Stomach (tissue), 4 donors: ENCODE measurements at regions not wholly inside any gene's neighbourhood (a gene's known extent, or its start where the extent isn't known, plus 50 kb on each side); places are given as distances from the start of the nearest gene placed in this dataset.

Source experiments
- EP300 ChIP-seq: sonication (generic); formaldehyde crosslinking; IDR thresholded peaks from one replicate; pipeline ENCODE4 v1.6.1; 2017; ENCODE audit warnings: antibody characterized with exemption
- POLR2A ChIP-seq, 4 donors: fragments of 450-650 bp; IDR thresholded peaks; one replicate each; pipeline ENCODE4 v1.6.1; 2016; ENCODE audit warnings: antibody characterized with exemption in 4 of 4, control low read depth in 2 of 4, mild to moderate bottlenecking in 1 of 4, moderate library complexity in 1 of 4
- POLR2AphosphoS5 ChIP-seq, 3 donors: sonication (generic); formaldehyde crosslinking; IDR thresholded peaks; one replicate each; pipeline ENCODE4 v1.6.1; 2016; ENCODE audit warnings: antibody characterized with exemption in 3 of 3
- TF ChIP-seq, protein P1 (sequence below), 7 experiments: fragments of 450-650 bp in 4 of 7; fragments of 200-600 bp in 3 of 7; sonication (generic) in 3 of 7; IDR thresholded peaks; one replicate each; pipeline ENCODE4 v1.5.1; 2016 to 2019; ENCODE audit warnings: antibody characterized with exemption in 7 of 7, control low read depth in 2 of 7, mild to moderate bottlenecking in 1 of 7

DNA sequence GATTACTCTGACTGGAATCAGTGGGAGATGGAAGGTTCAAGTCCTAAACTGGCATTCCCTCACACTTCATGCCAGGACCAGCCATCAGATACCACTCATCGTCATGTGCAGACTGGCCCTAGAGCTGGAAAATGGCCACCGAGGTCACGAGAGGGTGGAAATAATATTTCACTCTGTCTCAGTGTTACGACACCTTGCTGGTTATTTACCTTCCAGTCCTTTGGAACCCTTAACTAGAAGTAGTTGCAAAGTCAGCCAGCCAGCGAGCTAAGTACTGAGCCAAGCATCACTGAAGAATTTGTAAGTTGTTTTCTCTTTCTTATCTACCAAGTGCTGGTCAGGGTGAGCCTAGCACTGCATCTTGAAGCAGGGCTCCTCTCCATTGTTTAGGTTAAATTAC lies 309.9 kb upstream of the RASGRP1 start:
- TF ChIP-seq EP300 (no peak), POLR2A (IDR thresholded peaks at IDR 0.05) (no peak), POLR2AphosphoS5 (IDR thresholded peaks at IDR 0.05) (no peak)
- TF ChIP-seq, protein P1, sequence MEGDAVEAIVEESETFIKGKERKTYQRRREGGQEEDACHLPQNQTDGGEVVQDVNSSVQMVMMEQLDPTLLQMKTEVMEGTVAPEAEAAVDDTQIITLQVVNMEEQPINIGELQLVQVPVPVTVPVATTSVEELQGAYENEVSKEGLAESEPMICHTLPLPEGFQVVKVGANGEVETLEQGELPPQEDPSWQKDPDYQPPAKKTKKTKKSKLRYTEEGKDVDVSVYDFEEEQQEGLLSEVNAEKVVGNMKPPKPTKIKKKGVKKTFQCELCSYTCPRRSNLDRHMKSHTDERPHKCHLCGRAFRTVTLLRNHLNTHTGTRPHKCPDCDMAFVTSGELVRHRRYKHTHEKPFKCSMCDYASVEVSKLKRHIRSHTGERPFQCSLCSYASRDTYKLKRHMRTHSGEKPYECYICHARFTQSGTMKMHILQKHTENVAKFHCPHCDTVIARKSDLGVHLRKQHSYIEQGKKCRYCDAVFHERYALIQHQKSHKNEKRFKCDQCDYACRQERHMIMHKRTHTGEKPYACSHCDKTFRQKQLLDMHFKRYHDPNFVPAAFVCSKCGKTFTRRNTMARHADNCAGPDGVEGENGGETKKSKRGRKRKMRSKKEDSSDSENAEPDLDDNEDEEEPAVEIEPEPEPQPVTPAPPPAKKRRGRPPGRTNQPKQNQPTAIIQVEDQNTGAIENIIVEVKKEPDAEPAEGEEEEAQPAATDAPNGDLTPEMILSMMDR (IDR thresholded peaks at IDR 0.05) = no peak
